NCI-H82 treated with DMSO at 0.1 percent for 48 hours (cell line): ENCODE measurements at regions not wholly inside any gene's neighbourhood (a gene's known extent, or its start where the extent isn't known, plus 50 kb on each side); places are given as distances from the start of the nearest gene placed in this dataset.
A peak's percentile ranks its signal among the peaks of the same experiment; 100 is the strongest.
"Not testable (repeated sequence)": the region's sequence is repeated elsewhere in the genome, so short reads cannot be mapped to it uniquely, and the experiment has no call there.

Experiments used
- DNase-seq: peaks from one replicate; lab custom pipeline; 2025; ENCODE audit not compliant: unreplicated experiment; lab: John Stamatoyannopoulos, UW

DNA sequence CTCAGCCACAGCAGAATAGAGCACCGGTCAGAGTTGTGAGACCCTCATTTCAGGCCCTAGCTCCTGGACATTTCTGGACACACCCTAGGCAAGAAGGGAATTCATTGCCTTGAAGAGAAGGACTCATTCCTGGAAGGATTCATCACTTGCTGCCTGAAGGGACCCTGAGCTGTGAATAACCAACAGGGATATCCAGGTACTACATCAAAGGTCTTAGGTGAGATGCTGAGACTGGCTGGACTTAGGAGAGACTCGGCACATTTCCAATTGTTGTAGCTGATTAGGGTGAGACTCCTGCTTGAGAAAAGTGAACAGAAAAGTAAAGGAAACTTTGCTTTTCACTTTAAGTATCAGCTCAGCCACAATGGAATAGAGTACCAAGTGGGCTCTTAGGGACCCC is 208.1 kb upstream of the CDKN2B start:
- DNase-seq: no peak

DNA sequence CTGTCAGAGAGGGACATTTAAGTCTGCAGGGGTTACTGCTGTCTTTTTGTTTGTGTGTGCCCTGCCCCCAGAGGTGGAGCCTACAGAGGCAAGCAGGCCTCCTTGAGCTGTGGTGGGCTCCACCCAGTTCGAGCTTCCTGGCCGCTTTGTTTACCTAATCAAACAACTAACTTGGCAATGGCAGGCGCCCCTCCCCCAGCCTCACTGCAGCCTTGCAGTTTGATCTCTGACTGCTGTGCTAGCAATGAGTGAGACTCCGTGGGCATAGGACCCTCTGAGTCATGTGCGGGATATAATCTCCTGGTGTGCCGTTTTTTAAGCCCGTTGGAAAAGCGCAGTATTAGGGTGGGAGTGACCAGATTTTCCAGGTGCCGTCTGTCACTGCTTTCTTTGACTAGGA is 216.8 kb upstream of the CDKN2B start:
- not testable (repeated sequence) for DNase-seq

DNA sequence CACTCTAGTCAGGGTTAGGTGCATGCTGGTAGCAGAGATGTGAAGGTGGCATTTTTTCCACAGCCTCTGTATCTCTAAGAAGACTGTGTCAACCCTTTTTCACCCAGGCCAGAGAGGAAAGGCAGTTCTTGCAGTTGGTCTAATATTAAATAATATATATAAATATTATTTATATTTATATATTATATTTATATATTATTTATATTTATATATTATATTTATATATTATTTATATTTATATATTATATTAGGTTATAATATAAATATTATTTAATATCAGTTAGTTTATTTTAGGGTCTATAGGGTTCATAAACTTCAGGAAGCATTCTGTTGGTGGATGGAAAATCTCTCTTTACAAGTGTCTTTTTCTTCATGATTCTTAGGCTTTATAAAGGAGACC is 218.6 kb upstream of the DMRTA1 start:
- no peak for DNase-seq

DNA sequence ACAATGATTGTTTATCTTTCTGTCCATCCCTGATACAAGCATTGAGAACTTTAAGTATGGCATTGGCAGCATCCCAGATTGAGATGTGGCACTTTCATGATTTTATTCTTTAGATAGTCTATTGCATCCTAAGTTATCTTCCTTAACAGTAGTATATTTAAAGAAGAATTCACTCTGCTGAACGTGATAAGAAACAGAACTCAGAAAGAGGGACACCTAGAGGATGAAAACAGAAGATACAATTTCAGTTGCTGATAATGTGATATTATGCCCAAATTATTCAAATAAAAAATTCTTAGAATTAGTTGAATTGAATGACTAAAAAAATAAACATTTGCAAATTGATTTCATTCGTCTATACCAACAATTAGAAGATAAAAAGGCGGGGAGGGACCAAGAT is 218.1 kb upstream of the DMRTA1 start:
- no peak for DNase-seq

DNA sequence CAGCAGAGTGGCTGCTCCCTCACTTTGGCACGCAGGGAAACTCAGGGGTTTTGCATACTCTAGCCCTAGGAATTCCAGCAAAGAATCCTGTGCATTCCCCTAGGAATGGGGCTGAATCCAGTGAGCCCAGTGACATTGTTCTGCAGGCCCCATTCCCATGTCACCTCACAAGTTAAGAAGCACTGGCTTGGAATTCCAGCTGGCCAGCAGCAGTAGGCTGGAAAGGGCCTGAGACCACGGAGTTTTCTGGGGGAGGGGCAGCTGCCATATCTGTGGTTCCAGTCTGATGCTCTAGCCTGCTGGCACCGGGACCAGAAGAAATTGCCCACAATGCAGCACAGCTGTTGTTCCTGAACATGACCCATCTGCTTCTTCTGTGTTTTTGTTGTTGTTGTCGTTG is 217.6 kb upstream of the DMRTA1 start:
- DNase-seq: no peak

DNA sequence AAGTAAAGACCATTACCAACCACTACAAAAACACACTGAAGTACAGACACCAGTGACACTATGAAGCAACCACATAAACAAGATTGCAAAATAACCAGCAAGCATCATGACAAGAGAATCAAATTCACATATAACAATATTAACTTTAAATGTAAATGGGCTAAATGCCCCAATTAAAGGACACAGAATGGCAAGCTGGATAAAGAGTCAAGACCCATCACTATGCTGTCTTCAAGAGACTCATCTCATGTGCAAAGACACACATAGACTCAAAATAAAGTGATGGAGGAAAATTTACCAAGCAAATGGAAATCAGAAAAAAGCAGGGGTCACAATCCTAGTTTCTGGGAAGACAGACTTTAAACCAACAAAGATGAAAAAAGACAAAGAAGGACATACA is 215.3 kb upstream of the DMRTA1 start:
- not testable (repeated sequence) for DNase-seq

DNA sequence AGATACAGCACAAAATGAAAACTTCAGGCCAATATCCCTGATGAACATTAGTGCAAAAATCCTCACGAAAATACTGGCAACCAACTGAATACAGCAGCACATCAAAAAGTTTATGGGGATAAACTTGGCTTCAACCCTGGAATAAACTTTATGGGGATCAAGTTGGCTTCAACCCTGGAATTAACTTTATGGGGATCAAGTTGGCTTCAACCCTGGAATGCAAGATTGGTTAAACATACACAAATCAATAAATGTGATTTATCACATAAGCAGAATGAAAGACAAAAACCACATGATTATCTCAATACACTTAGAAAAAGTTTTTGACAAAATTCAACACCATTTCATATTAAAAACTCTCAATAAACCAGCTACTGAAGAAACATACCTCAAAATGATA is 213.7 kb upstream of the DMRTA1 start:
- no peak for DNase-seq

DNA sequence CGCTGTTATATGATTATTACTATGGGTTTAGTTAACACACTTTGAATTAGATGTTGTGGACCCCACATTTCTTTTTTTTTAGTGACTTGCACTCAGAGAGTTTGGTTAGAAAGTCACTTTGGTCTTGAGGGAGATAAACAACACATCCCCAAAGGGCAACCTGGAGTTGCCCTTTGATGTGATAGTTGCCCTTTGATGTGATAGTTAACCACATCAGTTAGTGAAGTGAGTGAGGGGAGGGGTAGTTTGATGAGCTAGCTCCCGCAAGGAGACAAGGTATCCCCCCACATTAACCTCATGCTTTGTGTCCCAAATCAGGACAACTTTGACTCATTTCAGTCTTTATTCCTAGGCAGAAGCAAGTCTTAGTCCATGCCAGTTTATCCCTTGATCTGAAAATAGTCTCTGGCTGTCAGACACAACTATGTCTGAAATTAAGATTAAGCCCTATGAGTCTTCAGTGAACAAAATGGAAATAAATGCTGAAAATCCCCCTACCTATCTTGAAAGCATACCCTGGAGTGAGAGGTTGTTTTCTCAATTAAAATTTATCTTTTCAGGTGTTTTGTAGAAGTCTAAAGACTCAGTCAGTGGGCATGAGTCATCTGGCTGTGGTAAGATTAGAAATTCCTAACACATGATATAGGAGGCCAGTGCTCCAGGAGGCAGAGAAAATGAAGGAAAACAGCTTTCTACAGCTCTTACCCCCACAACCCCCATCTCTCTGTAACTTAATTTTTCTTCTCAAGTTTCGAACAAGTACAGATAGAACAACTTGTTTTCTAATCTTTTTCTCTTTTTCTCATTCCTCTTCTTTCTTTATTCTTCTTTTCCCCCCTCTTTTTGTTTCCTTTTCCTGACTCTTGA is 208.9 kb upstream of the DMRTA1 start:
- no peak for DNase-seq

DNA sequence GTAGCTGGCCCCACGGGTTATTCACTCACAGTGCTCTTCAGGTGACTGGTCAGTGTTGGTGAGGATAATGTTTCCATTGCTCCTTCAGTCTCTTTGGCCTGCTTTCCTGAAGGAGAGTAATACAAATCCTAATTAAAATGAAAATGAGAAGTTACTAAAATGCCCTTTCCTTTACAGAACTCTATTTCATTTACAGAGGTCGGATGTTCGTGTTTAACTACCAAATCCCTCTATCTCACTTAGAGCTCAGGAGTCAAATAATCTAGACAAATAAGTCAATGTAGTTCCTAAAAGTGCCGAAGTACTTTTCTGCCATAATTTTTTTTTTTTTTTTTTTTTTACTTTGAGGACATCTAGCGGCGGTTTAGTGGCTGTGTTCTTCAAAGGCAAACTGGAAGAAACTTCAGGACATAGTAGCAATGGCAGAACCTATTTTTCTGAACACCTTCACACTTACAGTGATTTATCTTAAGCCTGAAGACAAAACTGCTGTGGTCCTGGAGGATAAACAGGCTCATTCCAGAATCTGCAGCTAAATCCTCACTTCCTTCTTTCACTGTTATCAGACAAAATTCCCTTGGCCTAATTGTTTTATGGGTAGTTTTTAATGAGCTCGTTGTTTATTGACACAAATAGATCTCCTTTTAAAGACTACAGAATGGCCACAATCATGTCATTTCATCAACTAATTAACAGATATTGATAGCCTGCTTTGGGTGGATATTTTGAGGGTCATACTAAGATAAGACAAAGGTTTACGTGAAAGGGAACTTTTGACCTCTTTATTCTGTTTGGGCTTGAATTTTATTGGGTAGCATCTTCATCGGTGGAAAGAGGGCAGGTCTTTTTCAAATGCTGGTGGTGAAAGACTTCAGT is 207.6 kb upstream of the DMRTA1 start:
- DNase-seq: peak; percentile 13

DNA sequence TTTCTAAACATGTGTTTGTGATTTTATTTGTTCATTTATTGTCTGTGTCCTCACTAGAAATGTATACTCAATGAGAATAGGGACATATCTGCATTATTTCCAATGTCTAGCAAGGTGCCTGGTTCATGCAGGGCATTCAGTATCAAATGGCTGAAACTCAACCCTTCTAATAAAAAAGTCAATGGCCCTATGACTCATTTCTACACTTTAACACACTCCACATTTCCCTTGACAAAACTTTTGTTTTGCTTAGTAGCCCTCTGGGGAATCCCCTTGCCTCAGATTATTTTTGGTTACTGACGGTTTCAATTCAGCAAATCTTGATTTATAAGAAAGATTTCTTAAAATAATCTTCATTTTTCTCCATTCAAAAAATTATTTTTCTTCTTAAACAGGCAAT is 206.0 kb upstream of the DMRTA1 start:
- no peak for DNase-seq

DNA sequence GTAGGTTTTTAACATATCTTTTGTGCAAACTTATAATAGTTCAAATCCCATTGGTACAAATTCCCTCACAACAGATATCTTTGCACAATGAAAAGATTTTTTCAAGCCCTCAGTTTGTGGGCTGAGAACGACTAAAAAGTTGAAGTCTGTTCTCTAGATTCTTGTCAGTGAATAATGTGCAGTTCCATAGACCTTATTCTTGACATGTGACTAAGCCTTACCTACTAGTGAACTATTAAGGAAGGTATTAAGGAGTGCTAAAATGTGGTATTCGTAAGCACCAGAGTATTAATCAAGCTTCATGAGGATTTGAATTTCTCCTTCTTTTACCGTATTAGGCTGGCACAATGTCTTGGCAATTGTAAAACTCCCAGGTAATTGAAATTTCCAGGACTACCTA is 205.6 kb upstream of the DMRTA1 start:
- no peak for DNase-seq

DNA sequence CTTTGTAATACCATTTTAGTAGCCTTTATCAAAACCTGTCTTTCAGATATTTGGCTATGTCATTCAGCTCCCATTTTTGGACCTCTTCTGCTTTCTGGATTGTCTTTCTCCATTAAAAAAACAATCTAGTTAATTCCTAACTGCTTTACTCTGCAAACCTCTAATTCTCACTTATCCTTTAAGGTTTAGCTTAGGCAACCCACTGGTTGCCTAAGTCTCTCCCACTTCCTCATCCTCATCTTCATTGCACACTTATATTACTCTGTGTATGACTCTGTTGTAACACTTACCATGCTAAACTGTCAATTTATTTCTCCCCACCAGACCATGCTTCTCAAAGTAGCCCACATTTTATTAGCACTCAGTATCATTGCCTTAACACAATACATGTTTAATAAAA is 205.0 kb upstream of the DMRTA1 start:
- no peak for DNase-seq

DNA sequence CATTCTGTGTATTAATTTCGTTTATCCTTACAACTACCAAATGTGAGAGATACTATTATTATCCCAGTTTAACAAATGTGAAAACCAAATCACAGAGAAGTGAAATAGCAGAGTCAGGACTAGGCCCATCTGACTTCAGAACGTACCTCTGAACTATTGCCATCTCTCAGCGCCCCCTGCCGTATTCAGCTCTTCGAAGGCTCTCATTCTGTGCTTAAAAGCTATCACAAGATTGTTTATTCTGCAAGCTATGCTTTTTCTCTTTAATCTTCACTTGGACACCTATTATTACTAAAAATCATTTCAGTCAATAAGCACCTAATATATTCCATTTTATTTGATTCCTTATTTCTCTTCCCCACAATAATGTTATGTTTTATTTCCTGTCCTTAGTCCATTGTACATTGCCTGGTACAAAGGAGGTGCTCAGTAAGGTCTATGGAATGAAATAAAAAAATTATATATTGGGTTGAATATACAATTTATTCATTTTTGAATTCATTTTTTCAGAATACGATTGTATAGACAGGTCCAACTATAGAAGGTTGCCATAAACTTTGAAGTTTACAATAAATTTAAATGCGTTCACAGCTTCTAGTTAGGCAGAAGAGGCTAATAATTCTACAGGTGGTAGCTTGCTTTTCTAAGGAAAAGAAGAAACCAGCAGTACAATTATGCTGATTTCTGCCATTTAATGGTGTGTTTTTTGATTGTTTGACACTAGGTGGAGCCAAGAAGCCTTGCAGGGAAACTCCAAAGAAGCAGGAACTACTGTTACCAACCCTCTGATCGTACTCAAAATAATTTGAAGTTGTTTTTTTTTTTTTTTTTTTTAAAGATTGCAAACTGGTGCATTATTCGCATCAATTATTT is 202.2 kb upstream of the DMRTA1 start:
- DNase-seq: peak; percentile 23

DNA sequence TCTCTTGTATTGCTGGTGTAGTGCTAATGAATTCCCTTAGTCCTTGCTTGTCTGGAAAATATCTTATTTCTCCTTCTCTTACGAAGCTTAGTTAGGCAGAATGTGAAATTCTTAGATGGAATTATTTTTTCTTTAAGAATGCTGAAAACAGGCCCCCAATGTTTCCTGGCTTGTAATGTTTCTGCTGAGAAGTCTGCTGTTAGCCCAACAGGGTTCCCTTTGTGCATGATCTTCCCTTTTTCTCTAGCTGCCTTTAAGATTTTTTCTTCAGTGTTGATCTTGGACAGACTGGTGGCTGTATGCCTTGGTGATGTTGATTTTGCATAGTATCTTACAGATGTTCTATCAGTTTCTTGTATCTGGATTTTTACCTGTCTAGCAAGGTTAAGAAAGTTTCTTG is 191.3 kb upstream of the DMRTA1 start:
- no peak for DNase-seq

DNA sequence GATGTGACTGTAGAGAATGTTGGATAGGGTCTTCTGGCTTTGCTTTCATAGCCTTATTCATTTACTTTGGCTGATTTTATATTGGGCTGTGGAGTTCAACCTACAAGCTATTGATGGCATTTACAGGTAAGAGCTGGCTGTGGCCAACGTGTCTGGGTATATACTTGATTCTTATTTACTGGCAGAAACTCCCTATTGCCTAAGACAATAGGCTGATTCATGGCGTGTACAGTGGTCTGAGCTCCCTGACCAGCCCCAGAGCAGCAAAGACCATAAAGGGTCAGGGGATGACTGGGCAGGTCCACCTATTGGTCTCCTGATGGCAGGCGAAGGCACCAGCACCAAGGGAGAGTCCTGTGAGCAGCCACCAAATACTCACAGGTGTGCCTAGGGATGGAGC is 190.2 kb upstream of the DMRTA1 start:
- DNase-seq: no peak

DNA sequence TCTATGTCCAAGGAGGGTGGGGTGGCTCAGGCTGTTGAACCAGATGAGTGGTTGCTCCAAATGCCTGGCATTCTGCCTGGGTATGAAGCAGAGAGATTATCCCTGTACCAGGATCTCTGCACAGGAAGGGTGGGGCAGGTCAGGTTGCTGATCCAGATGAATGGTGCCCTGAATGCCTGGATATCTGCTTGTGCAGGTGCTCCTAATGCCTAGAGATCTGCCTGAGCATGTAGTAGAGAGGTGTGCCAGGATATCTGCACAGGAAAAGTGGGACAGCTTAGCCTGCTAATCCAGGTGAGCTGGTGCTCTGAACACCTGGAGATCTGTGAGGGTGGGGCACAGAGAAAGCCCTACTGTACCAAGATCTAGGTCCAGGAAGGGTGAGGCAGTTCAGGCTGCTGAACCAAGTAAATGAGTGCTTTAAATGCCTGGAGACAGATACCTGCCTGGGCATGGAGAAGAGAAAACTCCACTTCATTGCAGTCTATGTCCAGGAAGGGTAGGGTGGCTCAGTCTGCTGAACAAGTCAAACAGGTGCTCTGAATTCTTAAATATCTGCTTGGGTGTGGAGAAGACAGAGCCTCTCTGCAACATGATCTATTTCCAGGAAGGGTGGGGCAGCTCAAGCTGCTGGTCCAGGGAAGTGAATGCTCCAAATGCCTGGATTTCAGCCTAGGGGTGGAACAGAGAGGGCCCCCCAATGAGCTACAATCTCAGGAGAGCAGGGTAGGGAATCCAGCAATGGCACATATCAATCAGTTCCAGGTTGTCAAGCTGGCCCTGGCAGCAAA is 189.4 kb upstream of the DMRTA1 start:
- DNase-seq: no peak

DNA sequence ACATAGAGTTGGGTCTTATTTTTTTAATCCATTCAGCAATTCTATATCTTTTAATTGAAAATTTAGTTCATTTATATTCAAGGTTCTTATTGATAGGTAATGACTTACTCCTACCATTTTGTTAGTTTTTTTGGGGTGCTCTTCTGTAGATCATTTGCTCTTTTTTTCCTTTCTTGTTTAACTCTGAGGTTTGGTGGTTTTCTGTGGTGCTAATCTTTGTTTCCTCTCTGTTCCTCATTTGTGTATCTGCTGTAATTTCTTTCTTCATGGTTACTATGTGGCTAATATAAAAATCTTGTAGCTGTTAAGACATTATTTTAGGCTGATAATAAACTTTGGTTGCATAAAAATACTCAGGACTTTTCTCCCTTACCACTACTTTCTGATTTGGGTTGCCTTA is 181.6 kb upstream of the DMRTA1 start:
- no peak for DNase-seq

DNA sequence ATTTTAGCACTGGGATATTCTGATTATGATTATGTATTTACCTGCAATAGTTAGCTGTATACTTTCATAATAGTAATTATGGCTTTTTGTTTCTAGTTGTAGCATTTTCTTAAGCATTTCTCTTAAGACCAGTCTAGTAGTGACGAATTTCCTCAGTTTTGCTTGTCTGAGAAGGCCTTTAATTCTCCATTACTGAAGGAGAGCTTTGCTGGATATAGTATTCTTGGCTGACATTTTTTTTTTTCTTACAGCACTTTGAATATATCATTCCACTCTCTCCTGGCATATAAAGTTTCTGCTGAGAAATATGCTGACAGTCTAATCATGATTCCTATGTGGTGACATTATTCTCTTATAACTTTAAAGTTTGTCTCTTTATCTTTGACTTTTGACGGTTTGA is 181.1 kb upstream of the DMRTA1 start:
- DNase-seq: no peak

DNA sequence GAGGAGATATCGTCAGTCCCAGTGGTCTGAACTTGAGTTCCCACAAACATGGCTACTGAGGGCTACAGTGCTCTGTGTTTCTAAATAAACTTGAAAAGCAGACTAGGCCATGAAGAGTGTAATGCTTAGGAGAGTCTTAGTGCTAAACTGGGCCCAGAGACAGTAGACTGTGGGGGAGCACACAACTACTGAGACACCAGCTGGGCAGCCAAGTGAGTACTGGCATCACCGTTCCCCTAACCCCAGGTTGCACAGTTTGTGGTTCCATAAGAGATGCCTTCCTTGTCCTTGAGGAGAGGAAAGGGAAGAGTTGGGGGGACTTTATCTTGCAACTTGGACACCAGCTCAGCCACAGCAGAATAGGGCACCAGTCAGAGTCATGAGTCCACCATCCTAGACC is 172.1 kb upstream of the DMRTA1 start:
- DNase-seq: no peak

DNA sequence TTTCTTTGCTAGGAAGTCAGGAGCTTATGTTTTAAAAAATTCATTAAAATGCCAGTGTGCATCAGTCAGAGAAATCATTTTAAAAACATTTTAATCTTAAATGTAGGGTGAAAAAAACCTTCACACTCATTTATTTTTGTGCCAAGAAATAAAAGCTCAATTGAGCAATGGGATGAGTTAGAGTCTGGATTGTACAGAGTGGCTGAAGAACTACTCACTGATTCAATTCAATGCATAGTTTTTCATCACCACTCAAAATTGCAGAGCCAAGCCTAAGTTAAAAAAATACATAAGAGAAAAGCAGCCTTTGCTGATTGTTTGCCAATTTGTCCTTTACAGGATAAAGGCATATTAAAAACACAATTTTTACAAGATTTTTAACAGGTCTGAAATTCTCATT is 168.2 kb upstream of the DMRTA1 start:
- DNase-seq: no peak

DNA sequence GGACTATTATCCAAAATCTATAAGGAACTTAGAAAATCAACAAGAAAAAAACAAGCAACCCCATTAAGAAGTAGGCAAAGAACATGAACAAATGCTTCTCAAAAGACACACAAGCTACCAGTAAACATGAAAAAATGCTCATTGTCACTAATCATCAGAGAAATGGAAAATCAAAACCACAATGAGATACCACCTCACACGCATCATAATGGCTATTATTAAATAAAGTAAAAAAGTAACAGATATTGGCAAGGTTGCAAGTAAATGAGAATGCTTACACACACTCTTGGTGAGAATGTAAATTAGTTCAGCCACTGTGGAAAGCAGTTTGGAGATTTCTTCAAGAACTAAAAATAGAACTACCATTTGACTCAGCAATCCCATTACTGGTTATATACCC is 167.0 kb upstream of the DMRTA1 start:
- no peak for DNase-seq
